LNCAP (cell line): ENCODE measurements at regions not wholly inside any gene's neighbourhood (a gene's known extent, or its start where the extent isn't known, plus 50 kb on each side); places are given as distances from the start of the nearest gene placed in this dataset.
A peak's percentile ranks its signal among the peaks of the same experiment; 100 is the strongest.

Source experiments
- CTCF ChIP-seq: fragments of 450-650 bp; IDR thresholded peaks from 2 replicates; pipeline ENCODE4 v1.5.1; 2017; ENCODE audit warnings: mild to moderate bottlenecking

DNA sequence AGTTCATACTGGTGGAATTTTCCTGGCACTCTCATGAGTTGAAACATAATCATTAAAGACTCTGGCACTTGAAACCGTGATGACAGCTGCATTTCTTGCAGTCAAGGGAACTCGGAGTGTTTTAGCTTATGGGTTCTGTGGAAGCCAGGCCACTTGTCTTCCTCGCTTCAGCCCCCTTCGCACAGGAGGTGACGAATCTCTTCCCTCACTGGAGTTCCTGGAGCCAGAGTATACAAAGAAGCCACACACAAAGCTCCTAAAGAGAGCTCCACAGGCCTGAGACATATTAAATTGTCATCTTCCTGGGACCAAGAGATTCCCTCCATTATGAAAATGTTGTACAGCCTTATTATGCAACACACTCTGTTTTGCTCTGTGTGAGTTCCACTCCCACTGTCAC lies 964.1 kb downstream of the TMEM121 start:
- no peak for TF ChIP-seq CTCF

GRCh38 chr14:106491851-106492250 lies 965.5 kb downstream of the TMEM121 start:
- TF ChIP-seq CTCF = peak; percentile 66

DNA sequence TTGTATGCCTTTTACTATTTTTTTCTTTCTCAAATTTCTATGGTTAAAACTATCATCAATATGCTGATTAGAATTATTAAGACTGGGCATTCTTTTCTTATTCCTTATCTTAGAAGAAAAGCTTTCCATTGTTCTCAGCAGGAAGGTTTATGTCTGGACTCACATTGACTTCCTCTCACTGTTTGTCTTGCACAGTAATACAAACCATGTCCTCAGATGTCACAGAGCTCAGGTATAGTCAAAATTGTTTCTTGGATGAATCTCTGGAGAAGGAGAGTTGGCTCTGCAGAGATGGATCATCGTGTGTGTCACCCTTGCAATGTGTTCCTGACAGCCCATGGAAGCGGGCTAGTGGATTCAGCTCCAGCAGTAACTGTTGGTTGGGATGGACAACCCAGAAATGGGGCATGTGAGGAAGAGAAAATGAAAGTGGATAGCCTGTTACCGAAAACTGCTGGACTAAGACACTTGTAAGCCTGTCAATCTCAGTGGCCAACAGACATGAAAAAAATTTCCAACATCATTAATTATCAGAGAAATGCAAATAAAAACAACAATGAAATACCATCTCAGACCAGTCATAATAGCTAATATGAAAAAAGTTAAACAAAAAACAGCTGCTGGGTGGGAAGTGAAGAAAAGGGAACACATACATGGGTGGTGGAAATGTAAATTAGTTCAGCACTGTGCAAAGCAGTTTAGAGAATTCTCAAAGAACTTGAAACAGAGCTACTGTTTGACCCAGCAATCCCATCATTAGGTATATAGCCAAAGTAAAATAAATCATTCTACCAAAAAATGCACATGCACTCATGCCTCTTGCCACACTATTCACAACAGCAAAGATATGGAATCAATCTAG lies 967.8 kb downstream of the TMEM121 start:
- TF ChIP-seq CTCF = no peak

DNA sequence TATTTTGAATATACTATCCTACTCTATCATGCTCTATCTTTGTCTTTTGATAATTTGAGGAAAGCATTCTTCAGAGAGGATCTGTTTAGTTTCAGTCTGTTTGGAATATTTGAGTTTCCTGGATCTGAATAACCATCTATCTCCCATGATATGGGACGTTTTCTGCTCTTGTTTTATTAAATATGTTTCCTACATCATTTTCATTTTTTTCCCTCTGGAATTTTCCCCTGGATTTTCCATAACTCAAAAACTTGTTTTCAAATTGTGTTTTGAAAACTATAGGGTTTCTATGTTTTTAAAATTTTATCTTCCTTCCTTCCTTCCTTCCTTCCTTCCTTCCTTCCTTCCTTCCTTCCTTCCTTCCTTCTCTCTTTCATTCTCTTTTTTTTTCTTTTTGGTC lies 974.2 kb downstream of the TMEM121 start:
- no peak for TF ChIP-seq CTCF

GRCh38 chr14:106501898-106502297 lies 975.5 kb downstream of the TMEM121 start:
- no peak for TF ChIP-seq CTCF

DNA sequence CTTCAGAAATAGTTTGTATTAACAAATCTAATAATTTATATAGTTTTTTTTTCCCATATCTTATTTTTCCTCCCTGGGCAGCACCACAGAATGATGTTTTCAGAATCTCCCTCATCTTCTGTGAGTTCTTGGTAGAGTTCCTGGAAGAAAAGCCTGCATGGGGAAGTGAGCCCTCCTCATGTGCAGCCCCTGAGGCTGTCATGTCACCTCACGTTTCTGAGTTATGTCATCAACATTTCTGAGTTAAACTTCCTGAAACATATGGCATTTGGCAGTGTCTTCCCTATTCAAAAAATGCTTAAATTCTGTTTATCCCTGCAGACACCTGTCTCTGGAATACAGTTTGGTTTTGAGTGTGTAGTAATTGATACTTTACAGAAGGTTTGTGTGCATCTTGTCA lies 979.0 kb downstream of the TMEM121 start:
- no peak for TF ChIP-seq CTCF

DNA sequence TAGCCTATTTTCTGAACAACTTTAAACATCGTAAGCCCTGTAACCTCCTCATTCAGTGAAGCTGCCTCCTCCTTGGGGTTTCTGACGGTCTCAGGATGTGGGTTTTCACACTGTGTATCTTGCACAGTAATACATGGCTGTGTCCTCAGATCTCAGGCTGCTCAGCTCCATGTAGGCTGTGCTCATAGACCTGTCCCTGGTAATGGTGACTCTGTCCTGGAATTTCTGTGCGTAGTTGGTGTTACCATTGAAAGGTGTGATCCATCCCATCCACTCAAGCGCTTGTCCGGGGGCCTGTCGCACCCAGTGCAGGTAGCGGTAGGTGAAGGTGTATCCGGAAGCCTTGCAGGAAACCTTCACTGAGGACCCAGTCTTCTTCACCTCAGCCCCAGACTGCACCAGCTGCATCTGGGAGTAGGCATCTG lies 980.5 kb downstream of the TMEM121 start:
- no peak for TF ChIP-seq CTCF
